ENCODE measurements at regions not wholly inside any gene's neighbourhood (a gene's known extent, or its start where the extent isn't known, plus 50 kb on each side); places are given as distances from the start of the nearest gene placed in this dataset.

DNA sequence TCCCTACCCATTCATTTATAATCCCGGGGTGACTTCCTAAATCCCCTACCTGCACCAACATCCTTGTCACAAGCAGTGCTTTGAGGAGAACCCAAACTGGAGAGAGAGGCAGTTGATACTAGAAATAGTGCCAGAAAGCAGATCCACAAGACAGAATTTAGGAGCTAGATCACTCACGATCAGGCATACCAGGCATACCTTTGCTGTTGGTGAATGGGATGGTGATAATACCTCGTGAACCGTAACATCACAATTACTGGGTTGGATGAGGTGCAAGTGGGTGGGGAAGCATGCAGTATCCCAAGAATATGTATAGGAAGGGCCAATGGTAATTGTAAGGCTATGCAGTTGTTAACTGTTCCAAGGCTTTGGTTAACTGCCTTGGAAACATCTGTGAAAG is 129.3 kb downstream of the TMA16 start:
- no peak for DNase-seq

DNA sequence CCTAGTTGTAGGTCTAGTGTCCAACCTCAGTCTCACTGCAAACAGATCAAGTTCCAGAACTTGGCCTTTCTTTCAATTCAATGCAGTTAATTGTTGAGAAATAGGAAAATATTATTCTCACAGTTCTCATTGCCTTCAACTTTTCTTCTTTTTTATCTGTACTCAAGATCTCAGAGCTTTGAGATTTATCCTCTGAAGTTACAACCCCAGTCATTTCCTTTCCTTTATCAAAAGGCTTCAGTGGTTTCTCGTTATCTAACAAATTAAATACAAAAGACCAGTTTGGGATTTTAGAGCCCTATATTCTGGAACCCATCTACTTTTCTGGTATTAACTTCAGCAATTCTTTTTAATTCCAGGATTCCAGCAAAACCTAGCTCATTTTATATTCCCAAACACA is 130.2 kb downstream of the TMA16 start:
- DNase-seq: no peak

DNA sequence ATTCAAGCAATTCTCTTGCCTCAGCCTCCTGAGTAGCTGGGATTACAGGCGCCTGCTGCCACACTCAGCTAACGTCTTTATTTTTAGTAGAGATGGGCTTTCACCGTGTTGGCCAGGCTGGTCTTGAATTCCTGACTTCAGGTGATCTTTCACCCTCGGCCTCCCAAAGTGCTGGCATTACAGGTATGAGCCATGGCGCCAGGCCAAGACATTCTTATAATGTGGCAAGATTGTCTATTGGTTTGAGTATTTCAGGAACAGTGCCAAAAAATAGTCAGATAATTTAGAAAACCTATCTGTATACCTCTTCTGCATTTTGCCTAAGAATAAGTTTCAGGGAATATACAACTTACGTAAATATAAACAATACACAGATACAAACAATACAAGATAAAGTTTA is 136.8 kb downstream of the TMA16 start:
- no peak for DNase-seq

DNA sequence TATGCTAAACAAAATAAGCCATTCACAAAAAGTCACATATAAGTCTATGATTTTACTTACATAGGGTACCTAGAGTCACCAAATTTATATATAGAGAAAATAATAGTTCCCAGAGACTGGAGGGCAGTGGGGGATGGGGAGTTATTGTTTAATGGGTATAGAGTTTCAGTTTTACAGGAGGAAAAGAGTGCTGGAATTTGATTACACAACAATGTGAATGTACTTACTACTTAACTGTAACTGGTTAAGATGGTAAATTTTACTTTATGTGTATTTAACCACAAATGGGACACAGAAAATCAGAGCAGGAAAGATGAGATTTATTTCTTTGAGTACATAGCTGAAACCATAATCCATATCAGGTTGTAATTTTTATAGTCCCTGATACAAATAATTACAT is 144.4 kb downstream of the TMA16 start:
- DNase-seq: no peak

DNA sequence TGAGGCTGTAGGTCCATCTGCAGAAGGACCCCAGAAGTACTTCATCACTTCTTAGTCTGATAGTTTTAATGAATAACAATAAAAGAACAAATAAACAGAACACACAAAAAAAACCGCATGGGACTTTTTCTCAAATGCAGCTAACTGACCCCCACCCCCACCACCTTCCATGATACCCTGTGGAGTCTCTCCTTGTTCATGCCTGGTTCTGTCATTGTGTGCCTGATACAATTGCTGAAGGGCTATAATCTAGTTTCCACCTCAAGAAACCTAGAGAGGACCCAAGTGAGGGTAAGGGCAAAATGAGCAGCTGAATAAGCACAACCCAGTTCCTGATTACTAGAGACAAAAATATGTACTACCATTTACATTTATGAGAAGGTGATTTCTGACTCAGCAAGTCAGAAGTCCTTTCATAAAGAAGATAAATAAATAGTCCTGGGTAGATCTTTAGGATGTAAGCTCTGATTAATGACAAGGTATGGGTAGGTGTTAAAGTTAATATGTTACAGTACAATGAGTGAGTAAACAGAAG is 155.1 kb downstream of the TMA16 start:
- DNase-seq: no peak

DNA sequence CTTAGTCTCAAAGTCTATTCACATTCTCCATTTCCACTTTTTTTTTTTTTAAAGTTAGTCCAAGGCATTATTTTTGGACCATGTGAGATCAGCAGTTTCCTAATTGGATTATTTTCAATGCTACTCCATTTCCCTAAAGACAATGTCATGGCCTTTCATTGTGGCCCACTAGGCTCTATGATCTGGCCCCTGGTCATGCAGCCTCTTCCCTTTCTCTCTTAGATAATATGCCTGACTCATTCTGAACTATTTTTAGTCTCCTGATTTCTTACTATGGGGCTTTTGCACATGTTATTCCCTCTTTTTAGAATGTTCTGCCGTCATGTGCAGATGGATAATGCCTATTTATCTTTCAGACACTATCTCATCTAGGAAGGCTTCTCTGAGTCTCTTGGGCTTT is 157.3 kb downstream of the TMA16 start:
- no peak for DNase-seq

DNA sequence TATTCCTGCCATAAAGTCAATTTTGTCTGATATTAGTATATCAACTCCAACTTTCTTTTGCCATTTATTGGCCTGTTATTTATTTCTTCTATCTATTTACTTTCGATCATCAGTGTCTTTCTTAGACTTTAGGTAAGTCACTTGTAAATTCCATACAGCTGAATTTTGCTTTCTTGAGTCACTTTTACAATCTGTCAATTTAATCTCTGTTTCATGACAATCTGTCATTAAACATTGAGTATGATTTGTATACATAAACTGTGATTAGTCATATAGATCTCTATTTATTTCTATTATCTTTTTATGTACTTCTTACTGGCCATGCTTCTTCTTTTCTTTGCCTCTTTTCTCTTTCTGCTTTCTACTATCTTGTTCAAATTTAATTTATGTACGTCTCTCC is 160.1 kb downstream of the TMA16 start:
- DNase-seq: no peak

DNA sequence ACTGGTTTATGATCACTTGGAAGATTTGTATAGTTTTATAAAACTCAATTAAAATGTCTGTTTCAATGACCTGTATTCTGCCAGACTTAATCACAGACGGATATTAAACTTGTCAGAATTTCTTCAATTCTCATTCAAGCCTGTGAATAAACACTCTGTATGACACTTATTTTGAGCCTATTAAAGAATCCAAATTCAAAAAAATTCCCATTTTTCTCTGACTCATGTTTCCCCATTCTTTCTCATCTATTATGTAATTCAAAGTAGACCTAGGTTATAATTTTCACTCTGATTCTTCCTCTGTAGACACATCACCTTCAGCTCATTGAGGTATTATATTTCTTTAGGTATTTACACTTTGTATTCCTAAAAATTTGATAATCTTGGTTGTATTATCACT is 166.1 kb downstream of the TMA16 start:
- no peak for DNase-seq

DNA sequence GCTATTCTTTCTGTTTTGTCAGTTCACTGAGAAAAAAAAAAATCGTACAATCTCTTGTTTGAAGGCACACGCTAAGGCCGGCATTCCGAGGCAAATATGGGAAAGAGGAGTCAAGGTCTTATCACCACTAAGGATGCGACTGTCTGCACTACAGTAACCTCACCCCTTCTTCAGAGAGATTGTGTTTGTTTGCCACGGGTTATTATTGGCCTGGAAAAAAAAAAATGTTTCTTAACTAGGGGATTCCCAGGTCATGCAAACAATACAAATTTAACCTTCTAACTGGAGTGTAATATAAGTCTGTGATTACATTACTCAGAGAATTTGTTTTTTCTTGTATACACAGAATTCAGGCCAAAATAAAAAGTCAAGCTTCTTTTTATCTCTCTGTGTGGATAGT is 168.3 kb downstream of the TMA16 start:
- DNase-seq: no peak

DNA sequence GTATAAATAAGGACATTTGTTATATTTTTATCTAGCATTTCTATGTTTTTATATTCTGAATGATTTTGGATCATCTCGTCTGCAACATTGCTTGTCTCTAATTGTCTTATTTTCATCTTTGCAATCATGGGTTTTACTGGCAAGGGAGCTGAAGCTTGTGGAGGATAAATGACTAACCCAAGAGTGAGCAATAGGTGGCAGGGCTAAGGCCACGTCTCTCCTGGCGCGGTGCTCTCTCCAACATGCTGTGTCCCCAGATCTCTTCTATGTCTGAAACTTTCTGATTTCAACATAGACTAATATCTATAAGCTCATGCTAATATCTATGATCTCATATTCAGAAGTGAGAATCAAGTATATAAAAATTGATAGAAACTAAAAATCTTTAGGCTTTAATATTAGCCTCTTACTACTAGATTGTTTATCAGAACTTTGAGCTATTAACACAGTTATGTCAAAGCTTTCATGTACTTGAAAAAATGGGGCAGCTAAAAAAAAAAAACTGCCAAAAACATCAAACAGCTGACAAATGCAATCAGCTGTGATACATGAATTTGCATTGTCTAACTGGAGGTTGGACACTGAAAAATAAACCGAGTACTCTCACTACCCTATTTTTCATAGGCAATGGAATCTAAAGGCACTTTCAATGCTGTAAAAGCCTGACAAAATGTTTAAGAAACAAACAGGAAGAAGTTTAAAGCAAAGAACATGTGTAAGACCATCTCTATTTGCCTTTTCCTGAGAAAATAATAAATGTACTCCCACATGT is 169.2 kb downstream of the TMA16 start:
- no peak for DNase-seq

DNA sequence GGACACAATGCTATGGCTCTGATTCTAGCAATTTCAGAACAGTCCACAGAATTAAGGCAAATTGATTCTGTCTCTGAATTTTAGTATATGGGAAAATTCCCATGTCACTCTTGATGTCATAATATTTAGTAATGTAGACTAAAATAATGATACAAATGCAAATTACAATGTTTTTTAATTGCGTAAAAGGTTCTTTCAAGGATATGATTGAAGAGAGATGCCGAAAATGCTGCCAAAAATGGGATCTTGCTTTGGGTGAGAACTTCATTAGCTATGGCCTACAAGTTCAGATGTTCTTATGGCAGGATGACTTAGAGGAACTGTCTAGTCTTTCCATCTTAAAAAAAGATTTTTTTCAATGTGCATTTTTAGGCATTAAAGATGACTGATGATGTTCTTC is 170.6 kb downstream of the TMA16 start:
- no peak for DNase-seq

DNA sequence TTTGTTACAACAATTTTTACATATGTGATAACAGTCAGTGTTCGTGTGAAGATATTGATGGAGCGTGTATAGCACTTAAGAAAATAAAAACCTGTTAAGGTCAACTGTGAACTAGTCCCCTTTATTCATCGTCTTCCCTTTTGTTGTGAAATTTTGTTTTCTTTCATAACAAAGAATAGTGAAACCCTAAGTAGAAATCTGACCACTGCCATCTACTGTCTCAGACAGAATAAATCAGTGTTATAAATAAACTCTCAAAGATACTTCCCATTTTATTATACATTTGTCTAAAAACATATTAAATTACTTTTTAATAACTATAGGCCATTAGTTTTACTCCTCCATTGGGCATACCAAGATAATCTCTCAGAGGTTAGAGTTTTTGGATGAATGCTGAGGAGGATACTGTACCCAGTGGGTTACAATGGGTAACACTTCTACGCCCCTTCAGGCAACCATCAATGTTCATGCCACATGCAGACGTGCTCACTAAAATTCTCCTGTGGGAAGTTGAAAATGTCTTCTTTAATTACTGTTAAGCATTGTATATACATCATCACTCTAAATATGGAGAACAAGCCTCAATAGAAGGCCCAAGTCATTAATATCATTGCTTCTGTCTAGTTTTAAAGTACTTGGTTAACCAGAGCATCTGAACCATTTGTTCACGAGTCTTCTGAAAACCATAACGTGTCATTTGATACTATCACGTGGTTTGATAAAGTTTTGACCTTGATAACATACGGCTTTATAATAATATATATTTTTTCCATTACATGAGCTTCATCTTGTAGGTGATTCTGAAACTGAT is 171.2 kb downstream of the TMA16 start:
- DNase-seq: no peak

DNA sequence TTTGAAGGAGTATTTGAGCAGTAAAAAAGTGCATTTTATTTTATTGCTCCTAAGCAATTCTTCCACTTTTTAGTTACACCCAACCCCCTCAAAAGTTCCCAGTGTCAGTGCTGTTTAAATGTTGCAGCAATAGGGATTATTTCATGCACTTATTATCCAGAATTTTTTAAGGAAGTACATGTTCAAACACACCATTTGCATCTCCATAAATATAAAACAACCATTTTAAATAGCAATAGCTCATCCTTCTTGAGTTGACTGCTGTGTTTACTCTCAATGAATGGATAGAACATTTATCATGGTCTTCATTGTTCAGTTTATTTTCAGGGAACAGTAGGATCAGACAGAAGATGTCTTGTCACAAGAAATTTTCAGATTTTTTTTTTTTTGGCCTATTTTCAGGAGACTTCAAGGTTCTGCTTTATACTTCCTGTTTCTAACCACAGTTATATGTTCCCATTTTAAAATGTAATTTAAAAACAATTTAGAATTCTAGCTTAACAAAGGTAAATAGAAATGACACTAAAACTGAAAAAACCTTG is 171.9 kb downstream of the TMA16 start:
- no peak for DNase-seq

DNA sequence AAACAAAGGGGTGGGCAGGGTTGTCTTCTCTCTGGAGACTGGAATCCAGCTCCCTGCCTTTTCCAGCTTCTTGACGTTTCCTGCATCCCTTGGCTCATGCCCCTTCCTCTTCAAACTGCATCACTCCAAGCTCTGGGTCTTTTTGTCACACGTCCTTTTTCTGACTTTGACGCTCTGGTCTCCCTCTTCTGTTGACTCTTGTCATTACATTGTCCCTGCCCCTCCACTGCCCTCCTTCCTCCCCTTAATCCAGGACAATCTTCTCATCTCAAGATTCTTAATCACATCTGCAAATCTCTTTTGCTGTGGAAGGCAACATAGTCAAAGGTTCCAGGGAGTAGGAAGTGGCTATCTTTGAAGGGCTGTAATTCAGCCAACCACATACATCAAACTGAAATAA is 178.3 kb downstream of the TMA16 start:
- no peak for DNase-seq

DNA sequence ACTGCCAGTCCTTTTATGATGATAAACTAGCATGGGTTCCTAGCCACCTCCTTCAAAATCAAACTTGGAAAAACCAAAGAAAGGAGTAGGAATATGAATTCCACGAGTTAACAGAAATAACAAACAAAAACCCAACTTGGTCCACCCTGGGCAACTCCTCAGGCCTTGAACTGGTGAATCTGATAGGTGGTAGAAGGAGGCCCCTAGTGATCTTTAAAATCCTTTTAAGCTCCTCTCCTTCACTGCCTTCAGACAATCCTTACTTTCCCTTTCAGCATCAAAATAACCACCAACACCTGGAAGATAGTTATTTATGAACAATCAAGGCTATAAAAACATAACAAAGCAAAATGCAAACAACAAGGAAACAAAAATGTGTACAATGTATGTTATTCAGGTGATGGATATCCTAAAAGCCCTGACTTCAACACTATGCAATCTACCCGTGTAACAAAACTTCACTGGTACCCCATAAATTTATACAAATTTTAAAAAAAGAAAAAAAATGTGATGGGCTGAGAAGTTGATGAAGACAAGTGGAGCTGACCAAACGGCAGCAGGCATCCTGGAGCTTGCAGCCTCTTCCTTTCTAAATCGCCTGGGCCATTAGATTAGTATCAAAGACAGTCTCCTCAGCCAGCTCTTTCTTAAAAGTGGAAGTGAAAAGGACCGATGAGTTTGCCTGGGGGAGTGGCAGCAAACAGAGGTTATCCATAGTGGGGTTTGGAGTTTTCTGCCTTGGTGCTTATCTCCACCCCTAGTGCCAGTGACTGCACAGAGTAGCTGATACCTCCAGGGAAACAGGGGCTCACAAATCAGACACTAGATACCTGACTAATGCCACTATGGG is 179.6 kb downstream of the TMA16 start:
- DNase-seq: no peak

DNA sequence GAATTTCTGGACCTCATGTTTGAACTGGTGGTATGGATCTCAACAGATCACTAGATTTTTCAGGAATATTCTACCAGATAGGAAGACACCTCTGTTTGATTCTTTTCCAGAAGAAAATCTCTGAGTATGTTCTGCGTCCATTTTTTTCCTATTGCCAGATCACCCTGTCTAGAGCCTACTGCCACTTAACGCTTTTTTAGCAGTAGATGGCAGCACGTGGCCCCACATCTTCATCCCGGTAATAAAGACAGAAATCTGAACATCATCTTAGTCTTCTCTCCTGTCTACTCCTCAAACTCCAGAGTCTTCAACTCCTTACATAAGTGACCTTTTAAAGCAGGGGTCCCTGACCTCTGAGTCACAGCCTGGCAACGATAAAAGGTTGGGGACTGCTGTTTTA is 184.7 kb downstream of the TMA16 start:
- DNase-seq: no peak

DNA sequence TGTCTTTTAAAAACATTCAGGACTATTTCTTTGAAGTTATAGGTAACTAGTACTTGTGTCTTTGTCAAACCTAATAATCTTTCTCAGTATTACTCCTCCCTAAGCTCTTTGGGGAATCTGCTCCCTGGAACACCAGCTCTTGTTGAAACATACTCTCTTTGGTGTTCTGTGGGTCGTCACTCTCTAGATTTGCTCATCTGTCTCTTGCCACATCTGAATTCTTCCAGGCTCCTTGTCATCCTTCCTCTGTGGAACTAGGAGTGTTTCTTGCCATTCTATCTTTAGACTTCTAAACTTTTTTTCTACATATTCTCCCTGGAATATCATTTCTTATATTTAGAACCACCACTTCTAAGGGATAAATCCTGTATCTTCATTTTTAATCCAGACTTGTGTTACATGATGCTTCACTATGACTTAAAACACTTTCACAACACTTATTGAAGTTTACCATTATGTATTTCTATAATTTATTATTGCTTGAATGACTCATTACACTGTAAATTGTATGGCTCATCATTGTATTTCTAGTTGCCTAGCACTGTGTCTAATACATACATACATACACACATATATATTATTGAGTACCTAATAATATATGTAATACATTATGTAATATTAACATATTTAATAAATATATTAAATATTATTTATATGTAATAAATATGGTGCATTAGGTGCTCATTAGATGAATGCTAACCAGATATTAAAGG is 186.1 kb downstream of the TMA16 start:
- no peak for DNase-seq

DNA sequence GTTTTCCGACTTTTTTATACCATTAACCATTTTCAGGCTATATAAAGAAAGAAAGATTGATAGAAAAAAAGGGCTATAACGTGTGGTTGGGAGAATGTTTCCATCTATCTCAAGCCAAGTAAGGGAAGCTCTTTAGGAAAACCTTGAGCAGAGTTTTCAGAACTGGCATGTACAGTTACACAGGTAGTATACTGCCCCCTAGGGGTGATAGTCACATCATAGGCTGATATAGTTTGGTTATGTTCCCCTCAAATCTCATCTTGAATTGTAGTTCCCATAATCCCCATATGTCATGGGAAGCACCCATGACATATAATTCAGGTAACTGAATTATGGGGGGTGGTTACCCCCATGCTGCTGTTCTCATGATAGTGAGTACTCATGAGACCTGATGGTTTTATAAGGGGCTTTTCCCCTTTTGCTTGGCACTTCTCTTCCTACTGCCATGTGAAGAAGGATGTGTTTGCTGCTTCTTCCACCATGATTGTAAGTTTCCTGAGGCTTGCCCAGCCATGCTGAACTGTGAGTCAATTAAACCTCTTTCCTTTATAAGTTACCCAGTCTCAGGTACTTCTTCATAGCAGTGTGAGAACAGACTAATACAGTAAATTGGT is 186.8 kb downstream of the TMA16 start:
- peak; percentile 13 for DNase-seq

DNA sequence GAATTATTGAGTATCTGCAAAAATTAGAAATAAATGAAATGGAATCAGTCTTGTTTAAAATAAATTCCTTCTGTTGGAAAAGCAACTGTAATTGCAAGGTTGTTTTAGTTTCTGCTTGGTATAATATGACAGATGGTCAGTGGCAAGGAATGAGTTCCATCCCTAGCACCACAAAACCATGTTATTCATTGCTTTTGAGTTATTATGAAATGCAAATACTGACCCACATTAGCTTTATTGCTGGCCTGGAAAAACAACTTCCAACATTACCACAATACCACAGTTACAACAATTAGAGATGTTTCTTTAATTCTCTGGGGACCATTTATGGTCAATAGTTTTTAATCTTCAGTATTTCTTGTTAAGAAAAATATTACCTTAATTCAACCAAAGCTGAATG is 194.4 kb downstream of the TMA16 start:
- no peak for DNase-seq

DNA sequence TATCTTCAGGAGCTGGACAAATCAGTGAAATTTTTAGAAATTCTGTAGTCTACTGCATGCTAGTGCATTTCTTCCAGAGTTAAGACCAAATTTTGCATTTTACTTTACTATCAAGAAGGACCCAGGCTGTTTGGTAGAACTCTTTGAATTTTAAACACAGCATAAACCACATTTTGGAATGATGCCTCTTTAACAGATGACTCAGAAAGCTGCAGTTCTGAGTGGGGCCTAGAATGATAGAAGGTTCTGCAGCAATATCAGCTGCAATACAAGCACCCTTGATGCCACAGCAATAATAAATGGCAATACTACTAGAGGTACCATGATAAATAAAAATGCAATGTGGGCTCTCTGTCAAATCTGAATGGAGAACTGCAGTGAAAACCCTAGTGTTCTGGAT is 198.7 kb downstream of the TMA16 start:
- DNase-seq: no peak

DNA sequence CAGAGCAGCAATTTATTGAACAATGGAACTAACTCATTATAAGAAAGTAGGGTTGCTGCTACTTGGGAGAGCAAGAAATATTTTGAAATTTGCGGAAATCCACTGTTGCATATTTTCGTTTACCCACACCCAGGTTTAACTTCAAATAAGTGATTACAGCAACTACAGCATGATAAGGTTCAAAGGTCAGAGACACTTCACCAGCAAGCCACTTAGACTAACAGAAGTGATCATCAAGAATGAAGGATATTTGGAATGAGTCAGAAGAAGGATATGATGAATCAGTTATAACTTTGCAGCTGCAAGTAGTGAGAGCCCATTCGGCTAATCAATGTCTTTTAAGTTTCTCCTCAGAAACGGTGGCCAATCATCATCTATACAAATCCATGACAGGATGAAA is 199.3 kb downstream of the TMA16 start:
- DNase-seq: no peak

DNA sequence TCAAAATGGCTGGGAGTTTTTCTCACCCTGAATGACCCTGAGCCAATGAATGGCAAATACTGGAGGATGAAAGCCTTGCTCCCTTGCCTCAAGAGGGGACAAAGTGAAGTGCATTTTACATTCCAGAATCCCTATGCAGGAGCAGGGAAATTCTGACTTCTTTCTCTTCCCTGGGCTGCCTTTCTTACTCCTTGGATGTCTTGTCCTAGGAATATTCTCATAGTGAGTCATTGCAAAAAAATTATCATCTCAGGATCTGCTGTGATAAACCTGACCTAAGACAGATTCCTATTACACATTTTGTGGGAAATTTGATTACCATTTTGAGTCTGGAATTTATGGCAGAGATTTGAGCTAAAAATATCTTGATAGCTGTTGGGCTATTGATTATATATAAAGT is 199.9 kb downstream of the TMA16 start:
- DNase-seq: no peak

All from NCI-H748 treated with DMSO at 0.1 percent for 48 hours (cell line).